Right cardiac atrium (tissue), 5 donors: ENCODE measurements at regions not wholly inside any gene's neighbourhood (a gene's known extent, or its start where the extent isn't known, plus 50 kb on each side); places are given as distances from the start of the nearest gene placed in this dataset.
"Not testable (repeated sequence)": the region's sequence is repeated elsewhere in the genome, so short reads cannot be mapped to it uniquely, and the experiment has no call there.

Source experiments
- ATAC-seq, 2 donors: fragments of 200-7000 bp; cut with Tn5 transposase; one replicate each; pipeline versions ENCODE4 v1.8.0 to v1.9.1; 2020; ENCODE audit warnings: moderate library complexity in 2 of 2, mild to moderate bottlenecking in 1 of 2
- DNase-seq, 3 donors: peaks; one replicate each; pipeline ENCODE4 v3.0.0-alpha.2; 2020
- H3K27ac ChIP-seq: one replicate; pipeline ENCODE4 v1.5.1; 2013; ENCODE audit warnings: mild to moderate bottlenecking, low read length, control low read depth, moderate library complexity
- H3K27me3 ChIP-seq: one replicate; pipeline ENCODE4 v1.6.1; 2013; ENCODE audit not compliant: control insufficient read depth, insufficient read depth
- H3K4me1 ChIP-seq: one replicate; pipeline ENCODE4 v1.6.1; 2013; ENCODE audit warnings: low read length; ENCODE audit not compliant: control insufficient read depth, insufficient read depth
- H3K4me3 ChIP-seq: one replicate; pipeline ENCODE4 v1.5.1; 2013; ENCODE audit warnings: low read length, control low read depth
- H3K9me3 ChIP-seq: one replicate; pipeline ENCODE4 v1.6.1; 2013; ENCODE audit warnings: low read length; ENCODE audit not compliant: control insufficient read depth
- WGBS: extraction: QIAGEN DNeasy Blood & Tissue Kit; methylation state at CpG from one replicate; pipeline ENCODE4 v1.1.7; 2013; 5-methylcytosine and 5-hydroxymethylcytosine counted together
- intact Hi-C, 4 donors: fragments of 100-400 bp; cut with DNase I; formaldehyde crosslinking; loops; one replicate each; pipeline versions ENCODE4 v1.11.0 to v1.14.0; 2022 to 2023
- donor health status: healthy with polysubstance abuse.
- donor health status: DM: no; HTN: yes; CAD: no.
- donor health status: DM: no; HTN: no; CAD: no.
- donor health status: DM: no; HTN: yes; CAD: no; lungs with severe emphysema.
- donor health status: DM: yes; HTN: yes; CAD: no.

DNA sequence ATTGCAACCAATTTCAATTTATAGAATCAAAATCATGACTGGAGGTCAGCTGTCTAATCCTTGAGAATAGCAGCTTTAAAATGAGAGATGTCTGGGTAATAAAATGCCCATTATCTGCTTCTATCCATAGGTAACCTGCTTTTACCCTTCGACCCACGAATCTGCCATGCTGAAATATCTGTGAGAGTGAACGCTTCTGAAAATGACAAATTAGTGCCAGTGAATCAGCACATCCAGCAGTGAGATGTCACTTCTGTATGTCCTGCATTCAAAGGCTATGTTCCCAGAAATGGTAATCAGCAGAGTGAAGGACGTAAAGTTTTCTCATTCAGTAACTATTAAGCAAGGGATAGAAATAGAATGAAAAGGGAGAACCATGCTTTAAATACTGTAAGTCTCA, 532.4 kb upstream of the ITGA1 start:
- DNase-seq (no peak), ATAC-seq (no peak)
- no peaks in the 10 kb centered on the region for H3K4me1 ChIP-seq
- no peak overlapping the region for H3K27ac ChIP-seq
- intact Hi-C loops = no loop called here
- WGBS = 78% methylated on average over 4 of the region's 4 CpGs
- H3K9me3 ChIP-seq = no peaks in the 10 kb centered on the region
- H3K4me3 ChIP-seq = no peak overlapping the region
- H3K27me3 ChIP-seq = no peaks in the 10 kb centered on the region

DNA sequence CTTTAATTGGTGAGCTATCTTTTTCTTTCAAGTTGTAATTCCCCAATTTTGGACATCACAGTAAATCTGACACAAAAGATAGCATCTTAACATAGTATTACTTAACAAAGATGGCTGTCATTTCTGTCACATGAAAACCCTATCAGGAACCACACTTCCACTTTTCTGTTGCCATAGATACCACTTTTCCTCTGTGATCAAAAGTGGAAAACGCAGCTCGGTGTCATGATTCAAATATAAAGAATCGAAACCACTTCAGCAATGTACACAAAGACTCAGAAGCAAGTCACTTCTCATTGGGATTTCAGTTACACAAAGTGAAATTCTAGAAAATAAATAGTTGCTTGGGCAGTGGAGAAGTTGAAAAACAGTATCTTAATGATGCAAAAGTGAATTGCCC, 524.9 kb upstream of the ITGA1 start:
- ATAC-seq = no peak

DNA sequence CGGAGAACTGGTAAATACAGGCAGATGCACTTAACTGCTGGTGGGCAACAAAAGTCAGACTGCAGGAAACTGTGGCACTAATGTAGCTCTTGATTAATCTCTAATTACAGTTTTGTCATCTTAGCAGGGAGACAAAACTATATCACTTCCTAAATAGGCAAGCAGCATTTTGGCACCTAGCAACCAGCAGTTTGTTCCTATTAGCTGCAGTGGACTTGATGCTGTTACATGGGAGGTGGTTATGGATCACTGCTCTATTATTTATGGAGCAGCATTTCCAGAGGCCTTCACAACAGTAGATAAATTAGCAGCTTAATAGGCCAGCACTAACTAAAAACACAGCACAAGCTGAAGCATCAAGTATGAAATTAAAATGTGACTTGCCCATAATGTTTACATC, 518.3 kb upstream of the ITGA1 start:
- H3K27me3 ChIP-seq = no peaks in the 10 kb centered on the region
- no peak overlapping the region for H3K4me3 ChIP-seq
- 93% methylated on average over 1 of the region's 1 CpG for WGBS
- no peak overlapping the region for H3K27ac ChIP-seq
- ATAC-seq = no peak
- no peaks in the 10 kb centered on the region for H3K4me1 ChIP-seq
- DNase-seq = no peak
- intact Hi-C loops = no loop called here
- no peaks in the 10 kb centered on the region for H3K9me3 ChIP-seq

More for the DNA sequence above, 524.9 kb upstream of the ITGA1 start:
- H3K27ac ChIP-seq = no peak overlapping the region
- H3K27me3 ChIP-seq = no peaks in the 10 kb centered on the region
- intact Hi-C loops = no loop called here
- DNase-seq = no peak
- no peak overlapping the region for H3K4me3 ChIP-seq
- H3K4me1 ChIP-seq = no peaks in the 10 kb centered on the region
- WGBS = 65% methylated on average over 3 of the region's 3 CpGs
- no peaks in the 10 kb centered on the region for H3K9me3 ChIP-seq

DNA sequence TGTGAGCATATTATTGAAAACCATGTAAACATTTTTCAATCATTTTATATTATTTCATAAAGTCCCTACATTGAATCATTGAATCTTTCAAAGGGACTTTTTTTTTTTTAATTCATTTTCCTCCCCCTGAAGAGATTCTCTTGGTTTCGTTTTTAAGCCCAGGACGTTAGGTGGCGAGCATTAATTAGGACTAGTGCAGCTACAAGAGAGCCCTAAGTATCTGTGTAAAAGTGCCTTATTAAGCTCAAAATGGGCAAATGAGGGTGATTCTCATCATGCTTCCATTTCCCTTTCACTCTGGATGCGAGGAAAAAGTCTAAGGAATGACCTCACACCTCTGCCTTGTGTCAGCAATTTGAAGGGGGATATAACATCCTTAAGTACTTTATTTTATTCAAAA, 517.9 kb upstream of the ITGA1 start:
- DNase-seq (no peak), ATAC-seq (no peak)
- H3K4me3 ChIP-seq = no peak overlapping the region
- intact Hi-C loops = no loop called here
- H3K27ac ChIP-seq = no peak overlapping the region
- H3K27me3 ChIP-seq = no peaks in the 10 kb centered on the region
- 58% methylated on average over 4 of the region's 4 CpGs for WGBS
- H3K9me3 ChIP-seq = no peaks in the 10 kb centered on the region
- no peaks in the 10 kb centered on the region for H3K4me1 ChIP-seq

DNA sequence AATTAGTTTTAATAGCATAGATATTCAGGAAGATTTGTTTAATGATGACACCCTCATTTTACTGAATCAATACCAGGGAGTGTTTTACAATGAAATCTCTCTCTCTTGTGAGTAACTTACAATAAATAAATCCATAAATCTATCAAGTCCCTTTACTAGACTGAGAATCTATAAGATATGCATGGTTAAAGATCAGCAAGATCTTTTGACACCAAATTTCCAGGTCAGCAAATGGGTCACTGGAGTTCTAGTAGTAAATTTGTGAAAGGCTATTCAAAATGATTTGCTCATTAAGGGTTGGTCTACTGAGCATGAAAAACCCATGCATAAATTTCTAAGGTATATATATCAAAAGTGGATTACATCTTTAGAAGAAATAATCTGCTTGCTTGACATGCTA, 512.1 kb upstream of the ITGA1 start:
- no peaks in the 10 kb centered on the region for H3K27me3 ChIP-seq
- no peaks in the 10 kb centered on the region for H3K9me3 ChIP-seq
- H3K27ac ChIP-seq = no peak overlapping the region
- intact Hi-C loops = no loop called here
- H3K4me1 ChIP-seq = no peaks in the 10 kb centered on the region
- DNase-seq (no peak), ATAC-seq (no peak)
- H3K4me3 ChIP-seq = no peak overlapping the region

DNA sequence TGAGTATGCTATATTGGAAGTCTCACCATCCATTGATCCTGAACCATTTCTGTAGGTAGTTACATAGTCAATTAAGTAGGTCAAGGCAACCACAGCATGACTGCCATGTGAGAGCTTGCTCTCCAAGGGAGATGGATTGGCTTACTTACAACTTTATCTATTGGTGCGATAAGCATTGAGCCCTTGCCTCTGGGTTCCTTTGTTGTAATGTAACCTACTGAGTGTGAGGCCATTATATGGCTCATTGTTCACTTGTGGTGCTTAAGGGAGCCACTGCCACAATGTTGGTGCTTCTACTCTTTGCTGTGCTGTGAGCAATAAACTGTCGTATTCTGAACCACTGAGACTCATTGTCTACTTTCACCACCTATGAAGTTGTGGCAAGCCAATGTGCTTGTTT, 510.6 kb upstream of the ITGA1 start:
- no peak for DNase-seq
- 74% methylated on average over 2 of the region's 2 CpGs for WGBS

DNA sequence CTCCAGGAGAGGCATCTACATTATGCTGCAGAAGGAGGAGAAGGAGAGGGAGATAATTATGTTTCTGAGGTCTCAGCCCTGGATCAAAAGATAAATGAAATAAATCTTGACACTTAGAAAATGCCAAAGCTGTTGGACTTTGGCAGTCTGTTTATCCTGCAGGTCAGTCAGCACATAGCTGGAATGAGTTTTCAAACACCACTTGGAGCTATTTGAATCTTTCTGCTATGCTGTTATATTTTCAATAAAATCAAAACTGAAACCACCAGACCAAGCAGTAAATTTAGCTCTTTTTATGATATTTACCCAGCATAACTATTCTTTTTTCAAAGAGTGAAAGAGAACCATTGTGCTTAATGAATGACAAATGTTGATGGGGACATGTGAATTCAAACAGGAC, 505.1 kb upstream of the ITGA1 start:
- intact Hi-C loops = no loop called here
- no peaks in the 10 kb centered on the region for H3K27me3 ChIP-seq
- no peak for ATAC-seq

More for the DNA sequence above, 510.6 kb upstream of the ITGA1 start:
- intact Hi-C loops = no loop called here
- Histone ChIP-seq H3K4me3 (no peak overlapping the region), H3K4me1 (no peaks in the 10 kb centered on the region), H3K27me3 (no peaks in the 10 kb centered on the region), H3K9me3 (no peaks in the 10 kb centered on the region), H3K27ac (no peak overlapping the region)
- no peak for ATAC-seq

DNA sequence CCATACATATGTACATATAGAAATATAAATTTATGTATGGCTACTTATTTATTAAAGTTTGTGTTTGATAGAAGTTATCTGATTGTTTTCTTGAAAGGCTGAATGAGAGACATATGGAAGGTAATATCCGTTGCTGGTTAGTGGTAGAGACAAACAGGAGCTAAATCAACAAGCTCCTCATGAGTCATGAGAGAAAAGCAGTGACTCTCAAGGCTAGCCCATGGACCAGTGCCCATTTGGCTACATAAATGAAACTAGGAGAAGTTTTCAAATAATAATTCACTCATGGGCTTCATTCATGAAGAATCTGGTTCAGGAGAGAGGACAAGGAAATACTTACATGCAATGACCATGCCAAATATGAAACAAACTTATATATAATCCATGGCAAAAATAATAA, 504.5 kb upstream of the ITGA1 start:
- intact Hi-C loops = no loop called here
- no peak overlapping the region for H3K27ac ChIP-seq
- no peak overlapping the region for H3K4me3 ChIP-seq
- DNase-seq (no peak), ATAC-seq (no peak)
- H3K9me3 ChIP-seq = no peaks in the 10 kb centered on the region
- WGBS = 74% methylated on average over 1 of the region's 1 CpG
- H3K4me1 ChIP-seq = no peaks in the 10 kb centered on the region
- no peaks in the 10 kb centered on the region for H3K27me3 ChIP-seq

More for the DNA sequence above, 505.1 kb upstream of the ITGA1 start:
- Histone ChIP-seq H3K4me1 (no peaks in the 10 kb centered on the region), H3K27ac (no peak overlapping the region), H3K9me3 (no peaks in the 10 kb centered on the region), H3K4me3 (no peak overlapping the region)
- no peak for DNase-seq

DNA sequence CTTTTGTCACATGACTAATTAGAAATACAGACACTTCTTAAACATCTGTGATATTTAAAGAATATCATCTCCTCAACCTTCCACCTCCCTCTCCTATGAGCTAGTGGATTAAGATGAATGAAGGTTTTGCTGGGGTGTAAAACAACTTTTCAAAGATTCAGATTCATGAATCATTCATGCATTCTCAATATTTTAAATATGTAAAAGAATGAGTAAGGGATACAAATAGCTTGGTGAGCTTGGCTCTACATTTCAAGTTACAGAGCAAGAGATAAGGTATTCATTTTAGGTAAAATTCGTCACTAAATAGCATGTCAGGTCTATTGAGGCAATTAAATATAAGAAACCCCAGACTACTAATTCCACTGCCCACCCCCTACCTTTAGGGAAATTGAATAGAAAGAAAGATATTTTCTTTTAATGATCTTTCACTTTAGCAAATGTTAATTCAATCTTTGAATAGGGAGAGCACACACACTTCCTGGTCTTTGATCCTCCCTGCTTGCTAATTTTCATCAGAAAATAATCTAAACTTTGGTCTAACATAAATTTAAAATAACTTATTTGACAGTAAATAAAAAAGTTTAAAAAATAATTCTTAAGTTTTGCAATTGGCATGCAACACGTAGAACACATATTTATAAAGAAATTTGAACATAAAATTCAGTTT, 486.9 kb upstream of the ITGA1 start:
- 55% methylated on average over 2 of the region's 2 CpGs for WGBS
- no peaks in the 10 kb centered on the region for H3K4me1 ChIP-seq

DNA sequence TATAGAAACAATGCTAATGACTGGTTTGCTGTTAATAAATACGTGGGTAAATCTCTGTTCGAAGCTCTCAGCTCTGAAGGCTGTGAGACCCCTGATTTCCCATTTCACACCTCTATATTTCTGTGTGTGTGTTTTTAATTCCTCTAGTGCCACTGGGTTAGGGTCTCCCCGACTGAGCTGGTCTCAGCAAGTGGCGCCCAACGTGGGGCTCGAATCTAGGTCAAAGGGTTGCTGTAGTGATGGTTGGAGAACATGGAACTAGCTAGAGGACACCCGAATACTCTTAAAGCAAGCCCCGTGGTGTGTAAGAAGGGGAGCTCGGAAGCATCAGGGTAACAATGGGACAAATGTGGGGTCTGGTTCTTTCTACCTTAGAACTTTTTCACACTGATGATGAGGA, 482.9 kb upstream of the ITGA1 start:
- WGBS = 74% methylated on average over 9 of the region's 9 CpGs
- H3K27ac ChIP-seq, H3K27me3 ChIP-seq, H3K4me3 ChIP-seq, H3K4me1 ChIP-seq, ATAC-seq, DNase-seq, intact Hi-C loops, H3K9me3 ChIP-seq: not testable (repeated sequence)

More for the DNA sequence above, 486.9 kb upstream of the ITGA1 start:
- Histone ChIP-seq H3K27ac (no peak overlapping the region), H3K27me3 (no peaks in the 10 kb centered on the region), H3K9me3 (no peaks in the 10 kb centered on the region), H3K4me3 (no peak overlapping the region)
- ATAC-seq = no peak
- intact Hi-C loops = no loop called here
- no peak for DNase-seq

DNA sequence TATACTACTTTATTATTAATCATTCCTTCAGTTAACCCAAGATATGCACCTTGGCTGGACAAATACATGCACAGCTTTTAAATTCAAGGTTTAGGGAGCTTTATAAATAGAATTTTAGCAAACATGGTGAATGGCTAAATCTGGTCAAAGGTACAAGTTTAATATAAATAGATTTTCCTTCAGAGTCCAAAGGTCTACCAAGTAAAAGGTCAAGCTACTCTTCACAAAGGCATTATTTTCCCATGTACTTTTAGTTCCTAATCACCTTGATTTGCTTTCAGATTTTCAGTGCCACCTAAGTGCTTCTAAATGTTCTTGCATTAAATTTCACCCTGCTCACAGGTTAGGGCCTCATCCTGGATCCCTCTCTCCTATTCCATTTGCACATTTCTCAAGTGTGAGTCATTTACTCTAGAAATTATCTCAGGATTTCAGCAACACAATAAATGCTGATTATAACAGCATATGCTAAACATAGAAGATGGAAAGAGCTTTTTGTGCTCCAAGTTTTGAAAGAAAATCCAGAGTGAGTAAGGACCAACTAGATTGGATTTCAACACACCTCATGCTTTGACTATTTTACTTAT, 459.4 kb upstream of the ITGA1 start:
- Histone ChIP-seq H3K4me3 (no peak overlapping the region), H3K27me3 (no peaks in the 10 kb centered on the region), H3K4me1 (no peaks in the 10 kb centered on the region), H3K27ac (no peak overlapping the region), H3K9me3 (no peaks in the 10 kb centered on the region)
- DNase-seq = no peak
- intact Hi-C loops = no loop called here
- no peak for ATAC-seq

DNA sequence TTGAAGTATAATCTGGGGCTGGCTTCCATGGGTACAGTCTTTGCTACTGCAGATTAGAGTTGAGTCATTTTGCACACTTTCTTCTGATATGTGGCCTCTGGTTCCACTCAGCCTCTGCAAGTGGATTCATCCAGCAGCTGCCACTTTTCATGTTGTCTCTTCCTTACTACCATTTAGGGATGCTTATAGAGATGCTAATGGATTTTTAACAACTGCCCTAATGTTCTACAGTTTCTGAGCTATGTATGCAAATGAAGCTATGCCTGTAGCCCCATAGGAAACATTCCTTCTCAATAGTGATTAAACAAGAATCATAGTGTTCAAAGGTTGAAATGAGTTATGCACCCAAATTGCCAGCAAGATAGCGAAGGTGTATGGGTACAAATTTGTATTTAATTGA, 456.0 kb upstream of the ITGA1 start:
- WGBS = 92% methylated on average over 1 of the region's 1 CpG
- H3K4me3 ChIP-seq = no peak overlapping the region
- no peak for DNase-seq
- H3K27ac ChIP-seq = no peak overlapping the region
- H3K27me3 ChIP-seq = no peaks in the 10 kb centered on the region
- no peak for ATAC-seq
- no peaks in the 10 kb centered on the region for H3K4me1 ChIP-seq
- no peaks in the 10 kb centered on the region for H3K9me3 ChIP-seq
- intact Hi-C loops = no loop called here
